Left ventricle myocardium inferior (tissue), 1 donor: ENCODE measurements at regions not wholly inside any gene's neighbourhood (a gene's known extent, or its start where the extent isn't known, plus 50 kb on each side); places are given as distances from the start of the nearest gene placed in this dataset.

Experiments used
- DNase-seq: peaks from one replicate; pipeline ENCODE4 v3.0.0-alpha.2; 2020
- H3K27ac ChIP-seq: fragments of 200-600 bp; replicated peaks from 2 replicates; pipeline ENCODE4 v1.8.0; 2021
- H3K27me3 ChIP-seq: fragments of 200-600 bp; 2 replicates; pipeline ENCODE4 v1.8.0; 2021; ENCODE audit warnings: low read depth
- H3K36me3 ChIP-seq: fragments of 200-600 bp; 2 replicates; pipeline ENCODE4 v1.8.0; 2021
- H3K4me1 ChIP-seq: fragments of 200-600 bp; 2 replicates; pipeline ENCODE4 v1.8.0; 2021
- H3K4me3 ChIP-seq: fragments of 200-600 bp; 2 replicates; pipeline ENCODE4 v1.8.0; 2021; ENCODE audit warnings: mild to moderate bottlenecking, moderate library complexity
- H3K9me3 ChIP-seq: fragments of 200-600 bp; replicated peaks from 2 replicates; pipeline ENCODE4 v1.8.0; 2021
- CTCF ChIP-seq: fragments of 200-600 bp; IDR thresholded peaks from 2 replicates; pipeline ENCODE4 v1.8.0; 2021; ENCODE audit warnings: antibody characterized with exemption, mild to moderate bottlenecking, borderline replicate concordance
- intact Hi-C: fragments of 100-400 bp; cut with micrococcal nuclease; formaldehyde crosslinking; loops from one replicate; pipeline ENCODE4 v1.11.0; 2022
- donor health status: DM: no; HTN: yes; CAD: no; lungs with severe emphysema.

GRCh38 chr2:196390243-196391148 lies 219.1 kb upstream of the STK17B start:
- H3K4me3 ChIP-seq: no peak overlapping the region
- no peaks in the 10 kb centered on the region for H3K36me3 ChIP-seq
- H3K9me3 ChIP-seq: no peaks in the 10 kb centered on the region
- intact Hi-C loops: no loop called here
- H3K27me3 ChIP-seq: no peaks in the 10 kb centered on the region
- H3K27ac ChIP-seq: no peak overlapping the region
- DNase-seq: no peak
- H3K4me1 ChIP-seq: peaks cover 23% of the 10 kb centered on the region
- no peak for TF ChIP-seq CTCF

GRCh38 chr2:196391149-196391479 lies 219.7 kb upstream of the STK17B start:
- Histone ChIP-seq H3K4me3 (no peak overlapping the region), H3K36me3 (no peaks in the 10 kb centered on the region), H3K27ac (no peak overlapping the region), H3K27me3 (no peaks in the 10 kb centered on the region), H3K4me1 (peaks cover 23% of the 10 kb centered on the region), H3K9me3 (no peaks in the 10 kb centered on the region)
- intact Hi-C loops: no loop called here
- no peak for DNase-seq
- TF ChIP-seq CTCF: no peak

GRCh38 chr2:196399096-196399495 lies 227.7 kb upstream of the STK17B start:
- DNase-seq: no peak
- H3K27ac ChIP-seq: peak overlapping the region; percentile 80
- no peaks in the 10 kb centered on the region for H3K36me3 ChIP-seq
- peaks cover 59% of the 10 kb centered on the region for H3K4me1 ChIP-seq
- no peaks in the 10 kb centered on the region for H3K9me3 ChIP-seq
- no peaks in the 10 kb centered on the region for H3K27me3 ChIP-seq
- intact Hi-C loops: no loop called here
- H3K4me3 ChIP-seq: no peak overlapping the region
- no peak for TF ChIP-seq CTCF

- intact Hi-C loops: no loop called here
- Histone ChIP-seq H3K36me3 (no peaks in the 10 kb centered on the region), H3K4me3 (peak overlapping the region; percentile 15), H3K27me3 (no peaks in the 10 kb centered on the region), H3K27ac (peak overlapping the region; percentile 80), H3K4me1 (peaks cover 61% of the 10 kb centered on the region), H3K9me3 (no peaks in the 10 kb centered on the region)
- DNase-seq: no peak
- TF ChIP-seq CTCF: no peak
Observed at GRCh38 chr2:196399722-196400691, 228.6 kb upstream of the STK17B start.

- no peak for DNase-seq
- no peaks in the 10 kb centered on the region for H3K27me3 ChIP-seq
- TF ChIP-seq CTCF: no peak
- H3K27ac ChIP-seq: peak overlapping the region; percentile 80
- no peak overlapping the region for H3K4me3 ChIP-seq
- no peaks in the 10 kb centered on the region for H3K36me3 ChIP-seq
- H3K4me1 ChIP-seq: peaks cover 67% of the 10 kb centered on the region
- H3K9me3 ChIP-seq: no peaks in the 10 kb centered on the region
- intact Hi-C loops: no loop called here
Observed at GRCh38 chr2:196403471-196403870, 232.1 kb upstream of the STK17B start.
